ENCODE measurements at regions not wholly inside any gene's neighbourhood (a gene's known extent, or its start where the extent isn't known, plus 50 kb on each side); places are given as distances from the start of the nearest gene placed in this dataset.
A peak's percentile ranks its signal among the peaks of the same experiment; 100 is the strongest.

DNA sequence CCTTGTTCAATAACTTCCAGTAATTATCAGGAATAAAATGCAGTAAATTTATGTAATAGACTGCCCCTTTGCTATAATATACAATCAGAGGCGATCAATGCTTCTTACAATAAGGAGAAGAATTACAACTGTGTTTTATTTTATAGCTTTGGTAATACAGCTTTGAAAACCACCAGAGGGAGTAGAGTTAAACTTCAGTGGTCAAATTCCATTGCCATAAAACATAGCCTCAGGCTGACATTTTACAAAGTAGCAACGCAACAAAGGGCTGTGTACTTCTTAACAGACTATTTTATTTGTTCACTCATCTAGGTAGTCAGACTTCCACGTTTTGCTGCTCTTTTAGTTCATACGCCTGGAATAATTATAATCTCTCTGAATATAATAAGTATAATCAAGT lies 58.5 kb downstream of the TEX13C start:
- Mint-ChIP-seq H3K9me3 (peaks cover 0 to 5% (median 0%) of the 10 kb centered on the region in 9 donors), H3K27me3 (peaks cover 0 to 3% (median 0%) of the 10 kb centered on the region in 5 donors), H3K36me3 (no peaks in the 10 kb centered on the region), H3K4me1 (no peaks in the 10 kb centered on the region), H3K27ac (no peak overlapping the region), H3K4me3 (no peak overlapping the region)
- POLR2A ChIA-PET: no interaction called here
- ATAC-seq: no peak
- no peak for DNase-seq

DNA sequence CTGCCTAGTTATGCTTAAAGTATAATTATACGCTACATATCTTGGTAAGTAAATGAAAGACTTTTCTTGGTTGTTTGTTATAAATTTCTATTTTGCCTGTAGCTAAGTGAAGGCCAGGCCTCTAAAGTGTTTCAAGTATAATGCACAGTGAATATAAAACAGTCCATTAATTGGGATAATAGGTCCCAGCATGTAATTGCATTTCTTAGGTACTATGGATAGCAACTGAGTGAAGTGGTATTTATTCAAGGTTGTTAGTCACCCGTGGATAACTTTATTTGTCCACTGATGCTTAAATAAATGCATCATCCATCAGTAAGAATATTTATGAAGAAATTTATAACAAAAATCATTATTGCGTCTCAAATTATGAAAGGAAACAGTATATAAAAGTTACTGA lies 59.1 kb downstream of the TEX13C start:
- no peak for DNase-seq
- Mint-ChIP-seq H3K27me3 (peaks cover 0 to 3% (median 0%) of the 10 kb centered on the region in 5 donors), H3K9me3 (peaks cover 0 to 5% (median 0%) of the 10 kb centered on the region in 9 donors), H3K27ac (no peak overlapping the region), H3K36me3 (no peaks in the 10 kb centered on the region), H3K4me1 (no peaks in the 10 kb centered on the region), H3K4me3 (no peak overlapping the region)
- POLR2A ChIA-PET: no interaction called here
- ATAC-seq: no peak

DNA sequence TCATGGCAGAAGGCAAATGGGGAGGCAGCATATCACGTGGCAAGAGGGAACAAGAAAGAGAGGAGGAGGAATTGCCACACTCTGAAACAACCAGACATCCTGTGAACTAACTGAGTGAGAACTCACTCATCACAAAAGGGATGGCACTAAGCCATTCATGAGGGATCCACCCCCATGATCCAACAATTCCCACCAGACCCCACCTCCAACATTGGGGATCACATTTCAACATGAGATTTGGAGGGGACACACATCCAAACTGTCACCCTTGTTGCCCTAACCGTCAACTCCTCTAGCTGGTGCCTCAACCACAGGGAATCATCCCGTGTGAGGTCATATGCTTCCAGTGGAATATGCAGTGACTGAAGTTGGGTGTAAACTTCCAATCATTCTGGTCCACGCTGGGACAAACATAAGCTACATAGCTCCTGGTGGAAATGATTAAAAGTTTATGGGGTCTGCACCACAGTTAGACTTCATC lies 62.5 kb downstream of the TEX13C start:
- Mint-ChIP-seq H3K4me1 (no peaks in the 10 kb centered on the region), H3K9me3 (no peaks in the 10 kb centered on the region), H3K36me3 (no peaks in the 10 kb centered on the region), H3K27me3 (peaks cover 0 to 3% (median 0%) of the 10 kb centered on the region in 5 donors), H3K27ac (no peak overlapping the region), H3K4me3 (no peak overlapping the region)
- POLR2A ChIA-PET: no interaction called here
- no peak for ATAC-seq
- DNase-seq: no peak

DNA sequence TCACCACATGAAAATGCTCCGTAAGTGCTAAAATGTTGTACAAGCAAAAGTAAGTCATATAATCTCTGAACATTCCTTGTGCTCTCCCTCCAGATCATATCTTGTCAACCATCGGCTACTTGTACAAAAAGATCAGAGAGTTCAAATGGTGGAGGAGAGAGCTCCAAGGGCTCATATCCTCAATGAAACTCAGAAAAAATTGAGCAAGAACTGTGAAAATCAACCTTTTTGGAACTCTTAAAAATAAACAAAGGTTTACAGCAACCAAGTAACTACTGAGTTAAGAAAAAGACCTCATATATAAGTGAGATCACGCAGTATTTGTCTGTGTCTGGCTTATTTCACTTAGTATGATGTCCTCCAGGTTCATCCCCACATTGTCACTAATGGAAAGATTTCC lies 63.2 kb downstream of the TEX13C start:
- Mint-ChIP-seq H3K36me3 (no peaks in the 10 kb centered on the region), H3K27me3 (peaks cover 0 to 3% (median 0%) of the 10 kb centered on the region in 5 donors), H3K4me1 (no peaks in the 10 kb centered on the region), H3K27ac (no peak overlapping the region), H3K4me3 (no peak overlapping the region), H3K9me3 (no peaks in the 10 kb centered on the region)
- DNase-seq (no peak), ATAC-seq (no peak)
- POLR2A ChIA-PET: no interaction called here

DNA sequence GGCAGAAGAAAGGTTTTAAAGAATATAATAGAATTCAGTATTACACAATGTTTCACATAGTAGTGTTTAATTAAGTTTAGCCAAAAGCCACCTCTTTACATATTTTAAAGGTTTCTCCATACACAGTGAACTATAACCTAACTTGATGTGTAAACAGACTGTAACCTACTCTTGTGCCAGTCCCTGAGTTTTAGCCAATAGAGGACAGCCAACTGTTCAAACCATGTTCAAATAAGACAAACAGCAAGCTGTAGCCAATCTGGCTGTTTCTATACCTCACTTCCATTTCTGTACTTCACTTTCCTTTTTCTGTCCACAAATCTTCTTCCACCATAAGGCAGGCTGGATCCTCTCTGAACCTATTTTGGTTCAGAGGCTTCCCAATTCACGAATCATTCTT lies 65.2 kb downstream of the TEX13C start:
- POLR2A ChIA-PET: no interaction called here
- Mint-ChIP-seq H3K36me3 (no peaks in the 10 kb centered on the region), H3K9me3 (no peaks in the 10 kb centered on the region), H3K4me1 (no peaks in the 10 kb centered on the region), H3K4me3 (no peak overlapping the region), H3K27me3 (peaks cover 0 to 3% (median 0%) of the 10 kb centered on the region in 5 donors), H3K27ac (no peak overlapping the region)
- no peak for ATAC-seq
- DNase-seq: no peak

DNA sequence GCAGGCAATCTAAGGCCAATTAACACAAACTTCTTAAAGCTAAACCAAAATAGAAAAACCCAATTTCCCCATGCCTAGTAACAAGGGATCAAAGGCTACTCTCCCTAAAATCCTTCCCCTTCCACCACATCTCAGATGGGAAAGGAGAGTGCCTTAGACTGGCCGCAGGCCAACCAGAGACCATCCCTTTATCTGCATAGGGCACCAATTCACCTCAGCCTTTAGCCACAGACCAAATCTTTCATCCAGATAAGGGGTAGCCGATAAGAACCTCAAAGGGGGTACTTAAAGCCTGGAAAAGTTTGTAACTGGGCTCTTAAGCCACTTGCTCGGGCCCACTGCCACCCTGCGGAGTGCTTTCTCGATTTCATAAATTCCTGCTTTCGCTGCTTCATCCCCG lies 68.3 kb downstream of the TEX13C start:
- Mint-ChIP-seq H3K9me3 (no peaks in the 10 kb centered on the region), H3K4me1 (no peaks in the 10 kb centered on the region), H3K27ac (no peak overlapping the region), H3K4me3 (no peak overlapping the region), H3K36me3 (no peaks in the 10 kb centered on the region), H3K27me3 (peaks cover 0 to 5% (median 0%) of the 10 kb centered on the region in 5 donors)
- no peak for ATAC-seq
- POLR2A ChIA-PET: no interaction called here
- DNase-seq: no peak

DNA sequence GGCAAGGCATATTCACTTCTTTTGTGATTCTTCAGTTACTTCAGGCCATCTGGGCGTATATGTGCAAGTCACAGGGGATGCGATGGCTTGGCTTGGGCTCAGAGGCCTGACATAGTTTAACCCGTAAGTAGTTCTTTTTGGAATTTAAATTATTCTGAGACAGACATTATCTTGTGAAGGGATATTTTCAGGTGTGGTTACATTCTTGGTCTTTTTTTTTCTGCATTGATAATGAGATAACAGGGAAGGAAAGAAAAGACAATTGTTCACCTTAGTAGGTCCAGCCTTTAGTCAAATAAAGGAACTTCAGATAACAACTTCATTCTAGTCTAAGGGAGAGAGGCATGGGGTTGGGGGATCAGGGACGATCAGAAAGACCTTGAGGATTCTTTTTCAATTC lies 74.8 kb downstream of the TEX13C start:
- POLR2A ChIA-PET: no interaction called here
- Mint-ChIP-seq H3K9me3 (no peaks in the 10 kb centered on the region), H3K27me3 (peaks cover 0 to 5% (median 0%) of the 10 kb centered on the region in 5 donors), H3K4me1 (no peaks in the 10 kb centered on the region), H3K36me3 (no peaks in the 10 kb centered on the region), H3K4me3 (no peak overlapping the region), H3K27ac (no peak overlapping the region)
- ATAC-seq (no peak), DNase-seq (no peak)

DNA sequence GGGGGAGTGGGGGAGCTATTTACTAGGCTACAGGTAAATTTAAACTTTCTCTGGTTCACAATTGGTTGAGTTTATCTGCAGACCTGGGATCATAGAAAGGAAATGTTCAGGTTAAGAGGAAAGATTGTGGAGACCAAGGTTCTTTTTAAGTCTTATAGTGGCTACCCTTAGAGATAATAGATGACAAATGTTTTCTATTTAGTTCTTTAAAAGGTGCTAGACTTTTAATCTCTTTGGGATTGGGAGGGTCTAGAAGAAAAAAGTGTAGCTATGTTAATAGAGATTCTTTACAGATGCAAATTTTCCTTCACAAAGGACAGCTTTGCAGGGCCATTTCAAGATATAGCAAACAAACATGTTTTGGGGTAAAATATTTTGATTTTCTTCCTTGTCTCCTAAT lies 76.0 kb downstream of the TEX13C start:
- H3K27ac Mint-ChIP-seq: no peak overlapping the region
- no peak for DNase-seq
- no peaks in the 10 kb centered on the region for H3K9me3 Mint-ChIP-seq
- POLR2A ChIA-PET: no interaction called here
- no peak for ATAC-seq
- no peak overlapping the region for H3K4me3 Mint-ChIP-seq
- no peaks in the 10 kb centered on the region for H3K4me1 Mint-ChIP-seq
- H3K36me3 Mint-ChIP-seq: no peaks in the 10 kb centered on the region
- H3K27me3 Mint-ChIP-seq: peaks cover 0 to 5% (median 0%) of the 10 kb centered on the region in 5 donors

DNA sequence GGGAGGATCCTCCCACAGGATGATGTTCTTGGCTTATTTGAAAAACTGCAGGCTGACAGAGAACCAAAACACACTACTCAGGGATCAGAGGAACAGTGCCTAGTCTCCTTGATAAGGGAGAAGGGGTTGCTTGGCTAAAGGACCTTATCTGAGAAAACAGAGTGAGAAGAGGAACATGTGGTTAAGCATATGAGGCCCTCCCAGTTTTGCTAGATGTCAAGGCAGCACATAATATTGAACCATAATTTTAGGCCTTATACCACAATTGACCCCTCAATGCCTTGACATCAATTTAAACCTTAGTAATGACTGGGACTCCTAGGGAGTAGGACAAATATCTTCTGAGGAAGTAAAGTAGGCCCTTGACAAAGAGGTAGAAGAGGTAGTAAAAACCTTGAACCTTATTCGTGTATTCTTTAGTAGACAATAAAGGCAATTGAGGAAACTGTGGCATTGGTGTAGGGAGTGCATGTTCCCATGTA lies 79.3 kb downstream of the TEX13C start:
- POLR2A ChIA-PET: no interaction called here
- Mint-ChIP-seq H3K27me3 (no peaks in the 10 kb centered on the region), H3K4me3 (no peak overlapping the region), H3K4me1 (no peaks in the 10 kb centered on the region), H3K9me3 (no peaks in the 10 kb centered on the region), H3K27ac (no peak overlapping the region), H3K36me3 (no peaks in the 10 kb centered on the region)
- DNase-seq: no peak
- ATAC-seq: no peak

DNA sequence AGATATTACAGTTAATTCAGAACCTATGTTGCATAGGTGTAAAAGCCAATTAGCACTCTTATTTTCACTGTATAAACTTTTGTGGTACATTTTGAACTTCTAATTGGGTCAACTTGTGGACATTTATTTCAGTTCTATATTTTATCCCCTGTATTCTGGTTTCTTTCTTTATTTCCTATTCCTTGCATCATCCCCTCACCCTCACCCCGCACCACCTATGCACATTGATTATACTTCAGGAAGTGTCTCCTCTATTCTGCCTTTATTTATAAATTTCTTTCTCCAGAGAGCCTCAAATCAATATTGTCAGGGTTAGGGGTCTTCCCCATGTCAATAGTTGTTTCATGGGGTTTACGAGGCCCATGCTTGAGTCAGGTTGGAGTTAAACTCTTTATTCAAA lies 83.1 kb downstream of the TEX13C start:
- POLR2A ChIA-PET: no interaction called here
- no peak overlapping the region for H3K27ac Mint-ChIP-seq
- no peak overlapping the region for H3K4me3 Mint-ChIP-seq
- no peaks in the 10 kb centered on the region for H3K4me1 Mint-ChIP-seq
- H3K36me3 Mint-ChIP-seq: no peaks in the 10 kb centered on the region
- ATAC-seq (no peak), DNase-seq (no peak)
- no peaks in the 10 kb centered on the region for H3K27me3 Mint-ChIP-seq
- peaks cover 0 to 6% (median 0%) of the 10 kb centered on the region in 9 donors for H3K9me3 Mint-ChIP-seq

DNA sequence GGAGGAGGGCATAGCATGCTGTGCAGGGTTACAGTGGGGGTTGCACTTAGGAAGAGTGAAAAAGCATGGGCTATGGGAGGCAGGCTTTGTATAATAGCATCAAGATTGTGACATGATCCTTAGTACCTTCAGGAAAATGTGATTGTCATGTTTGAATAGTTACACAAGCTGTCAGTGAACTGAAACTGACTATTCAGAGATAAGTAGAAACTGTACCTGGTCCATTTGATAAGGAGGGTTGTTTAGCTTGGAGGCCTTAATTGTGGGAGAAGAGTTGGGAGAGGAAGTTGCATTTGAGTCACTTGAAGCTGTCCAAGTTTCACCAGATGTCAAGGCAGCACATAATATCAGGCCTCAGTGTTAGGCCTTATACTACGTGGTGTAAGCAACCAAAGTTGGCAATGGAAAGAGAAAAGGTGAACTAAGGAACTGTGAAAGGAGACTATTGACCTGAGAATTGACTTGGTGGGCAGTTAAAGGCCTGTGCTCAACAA lies 85.0 kb downstream of the TEX13C start:
- no peak overlapping the region for H3K4me3 Mint-ChIP-seq
- POLR2A ChIA-PET: no interaction called here
- H3K9me3 Mint-ChIP-seq: peaks cover 0 to 6% (median 0%) of the 10 kb centered on the region in 9 donors
- no peak overlapping the region for H3K27ac Mint-ChIP-seq
- H3K27me3 Mint-ChIP-seq: no peaks in the 10 kb centered on the region
- no peak for ATAC-seq
- H3K36me3 Mint-ChIP-seq: no peaks in the 10 kb centered on the region
- peak in 1 of 10 donors; percentile 31 for DNase-seq
- H3K4me1 Mint-ChIP-seq: no peaks in the 10 kb centered on the region

DNA sequence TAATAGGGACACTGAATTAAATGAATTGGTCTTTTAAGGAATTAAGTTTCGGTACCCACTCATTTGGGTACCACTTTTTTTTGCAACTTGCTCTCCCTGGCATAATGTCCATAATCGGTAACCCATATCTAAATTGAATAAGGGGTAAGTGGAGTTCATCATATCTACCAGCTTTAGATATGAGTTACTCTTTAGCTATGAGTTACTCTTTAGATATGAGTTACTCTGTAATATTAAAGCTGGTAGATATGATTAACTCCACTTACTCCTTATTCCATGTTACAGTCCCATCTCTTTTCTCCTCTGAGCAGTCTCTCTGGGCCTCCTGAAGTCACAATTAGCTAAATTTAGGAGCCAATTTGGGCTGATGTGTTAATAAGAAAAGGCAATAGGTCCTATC lies 85.7 kb downstream of the TEX13C start:
- H3K27me3 Mint-ChIP-seq: no peaks in the 10 kb centered on the region
- no peak overlapping the region for H3K27ac Mint-ChIP-seq
- H3K9me3 Mint-ChIP-seq: peaks cover 0 to 6% (median 0%) of the 10 kb centered on the region in 9 donors
- no peak overlapping the region for H3K4me3 Mint-ChIP-seq
- DNase-seq: no peak
- H3K36me3 Mint-ChIP-seq: no peaks in the 10 kb centered on the region
- POLR2A ChIA-PET: no interaction called here
- no peaks in the 10 kb centered on the region for H3K4me1 Mint-ChIP-seq
- ATAC-seq: no peak

DNA sequence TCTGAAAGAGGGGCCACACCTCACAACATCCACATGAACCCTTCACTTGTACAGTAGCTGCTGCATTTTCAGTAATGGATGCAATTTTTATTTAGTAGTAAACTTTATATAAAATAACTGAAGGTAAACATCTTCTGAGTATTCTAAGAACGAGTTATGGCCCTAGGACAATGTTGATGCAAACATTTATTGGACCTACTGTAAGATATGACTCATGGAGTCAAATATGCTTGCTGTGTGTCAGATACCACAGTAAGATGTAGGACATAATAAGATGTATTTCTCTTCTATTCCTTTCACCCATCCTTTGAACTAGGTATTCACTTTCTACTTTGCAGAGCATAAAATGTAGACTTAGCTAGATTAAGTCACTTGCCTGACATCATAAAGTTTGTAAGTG lies 87.6 kb downstream of the TEX13C start:
- no peak for DNase-seq

DNA sequence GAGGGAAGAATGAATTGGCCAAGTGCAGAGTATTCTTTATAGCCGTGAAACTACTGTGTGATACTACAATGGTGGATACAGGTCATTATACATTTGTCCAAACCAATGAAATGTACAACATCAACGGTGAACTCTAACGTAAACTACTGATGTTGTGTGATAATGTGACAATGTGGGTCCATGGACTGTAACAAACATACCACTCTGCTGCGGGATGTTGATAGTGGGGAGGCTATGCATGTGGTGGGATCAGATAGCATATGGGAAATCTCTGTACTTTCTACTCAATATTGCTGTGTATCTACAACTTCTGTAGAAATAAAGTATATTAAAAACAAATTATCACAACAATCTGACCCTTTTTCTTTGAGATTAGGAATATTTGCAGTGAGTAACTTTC lies 101.1 kb downstream of the TEX13C start:
- no peaks in the 10 kb centered on the region for H3K9me3 Mint-ChIP-seq
- peaks cover 0 to 5% (median 0%) of the 10 kb centered on the region in 5 donors for H3K27me3 Mint-ChIP-seq
- H3K4me3 Mint-ChIP-seq: no peak overlapping the region
- POLR2A ChIA-PET: no interaction called here
- no peak for DNase-seq
- H3K27ac Mint-ChIP-seq: no peak overlapping the region
- H3K4me1 Mint-ChIP-seq: no peaks in the 10 kb centered on the region
- no peak for ATAC-seq
- no peaks in the 10 kb centered on the region for H3K36me3 Mint-ChIP-seq

More for the DNA sequence above, 87.6 kb downstream of the TEX13C start:
- Mint-ChIP-seq H3K4me1 (no peaks in the 10 kb centered on the region), H3K36me3 (no peaks in the 10 kb centered on the region), H3K27me3 (no peaks in the 10 kb centered on the region), H3K27ac (no peak overlapping the region), H3K4me3 (no peak overlapping the region), H3K9me3 (peaks cover 0 to 6% (median 0%) of the 10 kb centered on the region in 9 donors)
- no peak for ATAC-seq
- POLR2A ChIA-PET: no interaction called here

All from naive thymus-derived CD8-positive, alpha-beta T cell (primary cell).